ENCODE measurements at regions not wholly inside any gene's neighbourhood (a gene's known extent, or its start where the extent isn't known, plus 50 kb on each side); places are given as distances from the start of the nearest gene placed in this dataset.

DNA sequence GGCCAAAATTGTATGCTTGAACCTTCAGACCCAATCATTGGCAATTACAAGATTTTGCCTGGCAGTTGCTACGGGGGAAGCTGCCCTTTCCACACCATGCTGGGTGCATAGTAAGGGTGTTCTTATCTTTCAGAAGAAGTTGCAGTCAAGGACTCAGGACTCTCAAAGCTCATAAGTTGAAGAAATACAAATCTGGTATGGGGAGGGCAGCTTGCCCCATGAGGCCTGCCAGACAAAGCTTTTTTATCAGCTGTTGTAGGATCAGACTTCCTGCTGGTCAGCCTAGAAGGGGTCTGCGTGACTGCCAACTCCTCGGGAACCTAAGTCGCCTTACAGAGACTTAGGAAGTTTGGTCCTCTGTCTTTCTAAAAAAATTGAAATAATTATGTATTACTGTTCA lies 174.9 kb upstream of the TECRL start:
- no peaks in the 10 kb centered on the region for H3K9me2 ChIP-seq (ENCODE audit: insufficient read depth)
- POLR2A ChIA-PET, result no interaction called here
- no peaks in the 10 kb centered on the region for H3K79me2 ChIP-seq (ENCODE audit: insufficient read depth, low read length)
- no peak overlapping the region for H3K4me2 ChIP-seq (ENCODE audit: low read length)
- no peak overlapping the region for H3K9ac ChIP-seq (ENCODE audit: low read length)
- H3K27me3 ChIP-seq (ENCODE audit: insufficient read depth, low read length), result no peaks in the 10 kb centered on the region
- no peak overlapping the region for H3K27ac ChIP-seq (ENCODE audit: low read depth, low read length)
- CTCF ChIA-PET, result no interaction called here
- no peak overlapping the region for H2AFZ ChIP-seq (ENCODE audit: low read depth, low read length, poor library complexity, severe bottlenecking)
- DNase-seq (ENCODE audit: low read depth, low spot score), result no peak
- H4K20me1 ChIP-seq (ENCODE audit: insufficient read depth), result no peaks in the 10 kb centered on the region
- RAD21 ChIA-PET (ENCODE audit: low non-redundant PET in 1 of 2, low total read pairs in 2 of 2, uncharacterized antibody in 2 of 2, unreplicated experiment in 2 of 2), result no interaction called here
- no TSS peak for BruUV-seq (replicated peaks)
- ATAC-seq, result no peak
- no peaks in the 10 kb centered on the region for H3K36me3 ChIP-seq (ENCODE audit: control insufficient read depth in 1 of 2, insufficient read depth in 2 of 2, low read length in 2 of 2)
- no peak overlapping the region for H3K4me3 ChIP-seq (replicated peaks in 1 of 2; ENCODE audit: low read depth in 1 of 2, low read length in 2 of 2)
- no peaks in the 10 kb centered on the region for H3K4me1 ChIP-seq (ENCODE audit: control insufficient read depth in 1 of 2, insufficient read depth in 2 of 2, low read length in 2 of 2)
- no peak for TF ChIP-seq POLR2A (IDR thresholded peaks at IDR 0.05; ENCODE audit: borderline replicate concordance, extremely low read depth, insufficient read depth, insufficient read length)
- TF ChIP-seq SIN3A (IDR thresholded peaks at IDR 0.05; ENCODE audit: low read depth), result no peak
- TF ChIP-seq JUND (IDR thresholded peaks at IDR 0.05), result no peak
- TF ChIP-seq TCF7L2 (IDR thresholded peaks at IDR 0.05; ENCODE audit: borderline replicate concordance, extremely low read depth, insufficient read depth, insufficient read length), result no peak
- TF ChIP-seq, protein P1, sequence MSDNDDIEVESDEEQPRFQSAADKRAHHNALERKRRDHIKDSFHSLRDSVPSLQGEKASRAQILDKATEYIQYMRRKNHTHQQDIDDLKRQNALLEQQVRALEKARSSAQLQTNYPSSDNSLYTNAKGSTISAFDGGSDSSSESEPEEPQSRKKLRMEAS (IDR thresholded peaks at IDR 0.05), result no peak
- TF ChIP-seq CTCF (IDR thresholded peaks at IDR 0.05 in 2 of 3, conservative IDR thresholded peaks at IDR 0.05 in 1 of 3; ENCODE audit: borderline replicate concordance in 1 of 3, insufficient read depth in 1 of 3, low read depth in 2 of 3, low read length in 2 of 3), result no peak
- no peak for TF ChIP-seq CEBPB (IDR thresholded peaks at IDR 0.05; ENCODE audit: low read depth)
- TF ChIP-seq EGR1 (IDR thresholded peaks at IDR 0.05; ENCODE audit: low read depth), result no peak
- TF ChIP-seq EZH2phosphoT487 (IDR thresholded peaks at IDR 0.05; ENCODE audit: borderline replicate concordance), result no peak
- no peak for TF ChIP-seq YY1 (IDR thresholded peaks at IDR 0.05; ENCODE audit: extremely low read depth, insufficient replicate concordance, low read depth, low read length)
- no peak for TF ChIP-seq ZFX (IDR thresholded peaks at IDR 0.05)
- TF ChIP-seq, protein P2, sequence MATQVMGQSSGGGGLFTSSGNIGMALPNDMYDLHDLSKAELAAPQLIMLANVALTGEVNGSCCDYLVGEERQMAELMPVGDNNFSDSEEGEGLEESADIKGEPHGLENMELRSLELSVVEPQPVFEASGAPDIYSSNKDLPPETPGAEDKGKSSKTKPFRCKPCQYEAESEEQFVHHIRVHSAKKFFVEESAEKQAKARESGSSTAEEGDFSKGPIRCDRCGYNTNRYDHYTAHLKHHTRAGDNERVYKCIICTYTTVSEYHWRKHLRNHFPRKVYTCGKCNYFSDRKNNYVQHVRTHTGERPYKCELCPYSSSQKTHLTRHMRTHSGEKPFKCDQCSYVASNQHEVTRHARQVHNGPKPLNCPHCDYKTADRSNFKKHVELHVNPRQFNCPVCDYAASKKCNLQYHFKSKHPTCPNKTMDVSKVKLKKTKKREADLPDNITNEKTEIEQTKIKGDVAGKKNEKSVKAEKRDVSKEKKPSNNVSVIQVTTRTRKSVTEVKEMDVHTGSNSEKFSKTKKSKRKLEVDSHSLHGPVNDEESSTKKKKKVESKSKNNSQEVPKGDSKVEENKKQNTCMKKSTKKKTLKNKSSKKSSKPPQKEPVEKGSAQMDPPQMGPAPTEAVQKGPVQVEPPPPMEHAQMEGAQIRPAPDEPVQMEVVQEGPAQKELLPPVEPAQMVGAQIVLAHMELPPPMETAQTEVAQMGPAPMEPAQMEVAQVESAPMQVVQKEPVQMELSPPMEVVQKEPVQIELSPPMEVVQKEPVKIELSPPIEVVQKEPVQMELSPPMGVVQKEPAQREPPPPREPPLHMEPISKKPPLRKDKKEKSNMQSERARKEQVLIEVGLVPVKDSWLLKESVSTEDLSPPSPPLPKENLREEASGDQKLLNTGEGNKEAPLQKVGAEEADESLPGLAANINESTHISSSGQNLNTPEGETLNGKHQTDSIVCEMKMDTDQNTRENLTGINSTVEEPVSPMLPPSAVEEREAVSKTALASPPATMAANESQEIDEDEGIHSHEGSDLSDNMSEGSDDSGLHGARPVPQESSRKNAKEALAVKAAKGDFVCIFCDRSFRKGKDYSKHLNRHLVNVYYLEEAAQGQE (IDR thresholded peaks at IDR 0.05; ENCODE audit: low read depth), result no peak
- TF ChIP-seq SRF (IDR thresholded peaks at IDR 0.05; ENCODE audit: low read depth), result no peak
- no peak for TF ChIP-seq CBX3 (IDR thresholded peaks at IDR 0.05; ENCODE audit: low read depth)
- TF ChIP-seq, protein P3, sequence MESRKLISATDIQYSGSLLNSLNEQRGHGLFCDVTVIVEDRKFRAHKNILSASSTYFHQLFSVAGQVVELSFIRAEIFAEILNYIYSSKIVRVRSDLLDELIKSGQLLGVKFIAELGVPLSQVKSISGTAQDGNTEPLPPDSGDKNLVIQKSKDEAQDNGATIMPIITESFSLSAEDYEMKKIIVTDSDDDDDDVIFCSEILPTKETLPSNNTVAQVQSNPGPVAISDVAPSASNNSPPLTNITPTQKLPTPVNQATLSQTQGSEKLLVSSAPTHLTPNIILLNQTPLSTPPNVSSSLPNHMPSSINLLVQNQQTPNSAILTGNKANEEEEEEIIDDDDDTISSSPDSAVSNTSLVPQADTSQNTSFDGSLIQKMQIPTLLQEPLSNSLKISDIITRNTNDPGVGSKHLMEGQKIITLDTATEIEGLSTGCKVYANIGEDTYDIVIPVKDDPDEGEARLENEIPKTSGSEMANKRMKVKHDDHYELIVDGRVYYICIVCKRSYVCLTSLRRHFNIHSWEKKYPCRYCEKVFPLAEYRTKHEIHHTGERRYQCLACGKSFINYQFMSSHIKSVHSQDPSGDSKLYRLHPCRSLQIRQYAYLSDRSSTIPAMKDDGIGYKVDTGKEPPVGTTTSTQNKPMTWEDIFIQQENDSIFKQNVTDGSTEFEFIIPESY (IDR thresholded peaks at IDR 0.05; ENCODE audit: extremely low read depth, insufficient replicate concordance, low read length), result no peak
- TF ChIP-seq EZH2 (IDR thresholded peaks at IDR 0.05), result no peak
- TF ChIP-seq ELF1 (IDR thresholded peaks at IDR 0.05; ENCODE audit: borderline replicate concordance, low read depth), result no peak
- no peaks in the 10 kb centered on the region; a peak in 2 of 4 replicates for H3K9me3 ChIP-seq (ENCODE audit: control insufficient read depth in 1 of 2, insufficient read depth in 1 of 2, low read depth in 1 of 2, low read length in 2 of 2)
- intact Hi-C loops (cut with micrococcal nuclease), result no loop called here

Data from HCT116 (cell line).